ENCODE measurements at regions not wholly inside any gene's neighbourhood (a gene's known extent, or its start where the extent isn't known, plus 50 kb on each side); places are given as distances from the start of the nearest gene placed in this dataset.
A peak's percentile ranks its signal among the peaks of the same experiment; 100 is the strongest.
"Not testable (repeated sequence)": the region's sequence is repeated elsewhere in the genome, so short reads cannot be mapped to it uniquely, and the experiment has no call there.

GRCh38 chr1:101483982-101484688 lies 247.3 kb downstream of the S1PR1 start:
- no peak for TF ChIP-seq POLR2A (IDR thresholded peaks at IDR 0.05)
- DNase-seq, result peak in 1 of 2 donors; percentile 66
- no peak overlapping the region for H3K27ac ChIP-seq
- peaks cover 0 to 11% (median 0%) of the 10 kb centered on the region in 4 donors for H3K4me1 ChIP-seq
- intact Hi-C loops (cut with DNase I; ENCODE audit: low total_unique reads), result no loop called here
- H3K36me3 ChIP-seq, result no peaks in the 10 kb centered on the region
- no peaks in the 10 kb centered on the region for H3K9me3 ChIP-seq
- no peak overlapping the region for H3K4me3 ChIP-seq
- 46 to 54% (median 53%) methylated on average over 5 of the region's 5 CpGs for WGBS, 5 donors
- no peaks in the 10 kb centered on the region for H3K27me3 ChIP-seq

GRCh38 chr1:101484689-101485338 lies 248.0 kb downstream of the S1PR1 start:
- H3K27ac ChIP-seq, result no peak overlapping the region
- no peak overlapping the region for H3K4me3 ChIP-seq
- whole genome bisulfite sequencing, 5 donors, result 8 to 20% (median 11%) methylated on average over 2 of the region's 2 CpGs
- H3K4me1 ChIP-seq, result peaks cover 0 to 11% (median 0%) of the 10 kb centered on the region in 4 donors
- DNase-seq, result peak in 1 of 2 donors; percentile 72
- no peaks in the 10 kb centered on the region for H3K27me3 ChIP-seq
- H3K36me3 ChIP-seq, result no peaks in the 10 kb centered on the region
- peaks cover 0 to 3% (median 1%) of the 10 kb centered on the region in 4 donors for H3K9me3 ChIP-seq
- intact Hi-C loops (cut with DNase I; ENCODE audit: low total_unique reads), result no loop called here
- TF ChIP-seq CTCF (IDR thresholded peaks at IDR 0.05) (no peak), POLR2A (IDR thresholded peaks at IDR 0.05) (no peak), POLR2AphosphoS5 (IDR thresholded peaks at IDR 0.05) (no peak), EP300 (IDR thresholded peaks at IDR 0.05) (no peak)

- intact Hi-C loops (cut with DNase I; ENCODE audit: low total_unique reads), result no loop called here
- Histone ChIP-seq H3K9me3 (peaks cover 0 to 7% (median 3%) of the 10 kb centered on the region in 4 donors), H3K27me3 (no peaks in the 10 kb centered on the region), H3K4me3 (no peak overlapping the region), H3K27ac (no peak overlapping the region), H3K36me3 (no peaks in the 10 kb centered on the region), H3K4me1 (peaks cover 0 to 11% (median 0%) of the 10 kb centered on the region in 4 donors)
- no peak for DNase-seq
- TF ChIP-seq POLR2A (IDR thresholded peaks at IDR 0.05), result no peak
- TF ChIP-seq CTCF (IDR thresholded peaks at IDR 0.05), result no peak
- TF ChIP-seq POLR2AphosphoS5 (IDR thresholded peaks at IDR 0.05), result no peak
- TF ChIP-seq EP300 (IDR thresholded peaks at IDR 0.05), result no peak
- WGBS, 5 donors, result 0 to 92% (median 5%) methylated on average over 1 of the region's 1 CpG
These were observed 248.9 kb downstream of the S1PR1 start for GRCh38 chr1:101485712-101486111.

- H3K27me3 ChIP-seq; DNase-seq; H3K9me3 ChIP-seq; intact Hi-C loops (cut with DNase I; ENCODE audit: low total_unique reads); H3K4me3 ChIP-seq; H3K27ac ChIP-seq; H3K36me3 ChIP-seq; H3K4me1 ChIP-seq: not testable (repeated sequence)
- WGBS, 5 donors, result 73 to 89% (median 87%) methylated on average over 1 of the region's 1 CpG
These were observed 255.3 kb downstream of the S1PR1 start for GRCh38 chr1:101492144-101492543.

- not testable (repeated sequence) for DNase-seq
- 79 to 87% (median 82%) methylated on average over 3 of the region's 3 CpGs for WGBS, 5 donors
These were observed 257.1 kb downstream of the S1PR1 start for GRCh38 chr1:101493920-101494319.

GRCh38 chr1:101496109-101496508 lies 259.3 kb downstream of the S1PR1 start:
- Histone ChIP-seq H3K4me1 (no peaks in the 10 kb centered on the region), H3K4me3 (no peak overlapping the region), H3K27me3 (no peaks in the 10 kb centered on the region), H3K9me3 (no peaks in the 10 kb centered on the region), H3K27ac (no peak overlapping the region), H3K36me3 (no peaks in the 10 kb centered on the region)
- 64 to 89% (median 85%) methylated on average over 2 of the region's 2 CpGs for WGBS, 5 donors
- DNase-seq, result no peak
- intact Hi-C loops (cut with DNase I; ENCODE audit: low total_unique reads), result no loop called here
- TF ChIP-seq POLR2AphosphoS5 (IDR thresholded peaks at IDR 0.05) (no peak), CTCF (IDR thresholded peaks at IDR 0.05) (no peak), EP300 (IDR thresholded peaks at IDR 0.05) (no peak), POLR2A (IDR thresholded peaks at IDR 0.05) (no peak)

More at GRCh38 chr1:101493920-101494319, 257.1 kb downstream of the S1PR1 start:
- H3K4me3 ChIP-seq; H3K27ac ChIP-seq; H3K36me3 ChIP-seq; H3K4me1 ChIP-seq; H3K27me3 ChIP-seq; H3K9me3 ChIP-seq; intact Hi-C loops (cut with DNase I; ENCODE audit: low total_unique reads): not testable (repeated sequence)
